ENCODE measurements at regions not wholly inside any gene's neighbourhood (a gene's known extent, or its start where the extent isn't known, plus 50 kb on each side); places are given as distances from the start of the nearest gene placed in this dataset.

- TF ChIP-seq POLR2A (IDR thresholded peaks at IDR 0.05; ENCODE audit: low read depth, low read length) = no peak
- TF ChIP-seq POLR2AphosphoS5 (IDR thresholded peaks at IDR 0.05; ENCODE audit: low read depth, low read length) = no peak
Measured at GRCh38 chr4:17153572-17153971, 255.1 kb upstream of the LDB2 start.
